HCT116 (cell line): ENCODE measurements at regions not wholly inside any gene's neighbourhood (a gene's known extent, or its start where the extent isn't known, plus 50 kb on each side); places are given as distances from the start of the nearest gene placed in this dataset.

ENCODE experiments used
- ATAC-seq: fragments of 200-7000 bp; cut with Tn5 transposase; 2 replicates; pipeline ENCODE4 v1.9.1; 2020; ENCODE audit warnings: mild to moderate bottlenecking, moderate library complexity
- BruUV-seq: library from RNA; stranded (reverse); fragments of 400-500 nt; replicated peaks from 2 replicates; lab custom pipeline; 2021; lab: Mats Ljungman, UMichigan
- CTCF ChIA-PET: fragments of 300-600 bp; sonication (Branson Sonifier 250); formaldehyde crosslinking; loops from one replicate; lab custom pipeline; 2021; ENCODE audit warnings: antibody characterized with exemption; lab: Charles Lee
- POLR2A ChIA-PET: fragments of 300-600, 350-600 bp; sonication (Branson Sonifier 250); formaldehyde crosslinking; loops from one replicate; lab custom pipeline; 2021; ENCODE audit warnings: antibody characterized with exemption; lab: Charles Lee
- RAD21 ChIA-PET, 2 experiments: fragments of 300-600 bp; sonication (Branson Sonifier 250); formaldehyde crosslinking; loops; one replicate each; lab custom pipeline; 2023; ENCODE audit warnings: low total read pairs in 2 of 2; ENCODE audit not compliant: uncharacterized antibody in 2 of 2, unreplicated experiment in 2 of 2, low non-redundant PET in 1 of 2; lab: Charles Lee
- DNase-seq: peaks from one replicate; pipeline ENCODE4 v3.0.0-alpha.2; 2010; ENCODE audit warnings: low read depth, low spot score
- H2AFZ ChIP-seq: fragments of 200-600 bp; shearing (Covaris generic), sonication (generic); 2 replicates; pipeline ENCODE4 v1.6.1; 2017; ENCODE audit warnings: low read depth, mixed run types, mixed read lengths, antibody characterized with exemption, low read length; ENCODE audit not compliant: poor library complexity, severe bottlenecking
- H3K27ac ChIP-seq: 2 replicates; pipeline ENCODE4 v1.5.1; 2012; ENCODE audit warnings: low read depth, low read length
- H3K27me3 ChIP-seq: fragments of 200-600 bp; sonication (generic); 2 replicates; pipeline ENCODE4 v1.6.1; 2016; ENCODE audit warnings: mixed run types, low read length, mixed read lengths; ENCODE audit not compliant: insufficient read depth
- H3K36me3 ChIP-seq, 2 experiments: fragments of 200-500 bp in 1 of 2; fragments of 200-600 bp in 1 of 2; sonication (Bioruptor generic) in 1 of 2; sonication (generic) in 1 of 2; 2 replicates each; pipeline versions ENCODE4 v1.5.1 to v1.6.1; 2014 to 2016; ENCODE audit warnings: low read length in 2 of 2, inconsistent platforms in 1 of 2, mixed read lengths in 1 of 2, mixed run types in 1 of 2; ENCODE audit not compliant: insufficient read depth in 2 of 2, control insufficient read depth in 1 of 2
- H3K4me1 ChIP-seq, 2 experiments: fragments of 200-600 bp in 1 of 2; sonication (generic) in 1 of 2; 2 replicates each; pipeline versions ENCODE4 v1.5.1 to v1.6.1; 2012 to 2017; ENCODE audit warnings: low read length in 2 of 2, inconsistent platforms in 1 of 2, mild to moderate bottlenecking in 1 of 2, mixed read lengths in 1 of 2, mixed run types in 1 of 2, moderate library complexity in 1 of 2; ENCODE audit not compliant: insufficient read depth in 2 of 2, control insufficient read depth in 1 of 2
- H3K4me2 ChIP-seq: fragments of 200-600 bp; sonication (generic); 2 replicates; pipeline ENCODE4 v1.6.1; 2017; ENCODE audit warnings: mixed run types, low read length, mixed read lengths
- H3K4me3 ChIP-seq, 2 experiments: fragments of 200-600 bp in 1 of 2; sonication (generic) in 1 of 2; replicated peaks in 1 of 2; 2 replicates each; pipeline ENCODE4 v1.5.1; 2011 to 2016; ENCODE audit warnings: low read length in 2 of 2, control low read depth in 1 of 2, low read depth in 1 of 2, mild to moderate bottlenecking in 1 of 2, mixed read lengths in 1 of 2, mixed run types in 1 of 2
- H3K79me2 ChIP-seq: fragments of 200-600 bp; sonication (generic); 2 replicates; pipeline ENCODE4 v1.6.1; 2017; ENCODE audit warnings: mild to moderate bottlenecking, mixed run types, low read length, moderate library complexity, mixed read lengths; ENCODE audit not compliant: insufficient read depth
- H3K9ac ChIP-seq: fragments of 200-600 bp; sonication (generic); 2 replicates; pipeline ENCODE4 v1.6.1; 2016; ENCODE audit warnings: low read length, mixed read lengths
- H3K9me2 ChIP-seq: fragments of 200-600 bp; sonication (generic), shearing (Covaris generic); 2 replicates; pipeline ENCODE4 v1.6.1; 2017; ENCODE audit warnings: mixed run types, mild to moderate bottlenecking, moderate library complexity; ENCODE audit not compliant: insufficient read depth
- H3K9me3 ChIP-seq, 2 experiments: fragments of 200-500 bp in 1 of 2; fragments of 200-600 bp in 1 of 2; sonication (Bioruptor generic) in 1 of 2; sonication (generic) in 1 of 2; 2 replicates each; pipeline ENCODE4 v1.6.1; 2014 to 2017; ENCODE audit warnings: low read length in 2 of 2, mixed read lengths in 2 of 2, inconsistent platforms in 1 of 2, low read depth in 1 of 2, mild to moderate bottlenecking in 1 of 2, mixed run types in 1 of 2, moderate library complexity in 1 of 2; ENCODE audit not compliant: control insufficient read depth in 1 of 2, insufficient read depth in 1 of 2
- H4K20me1 ChIP-seq: fragments of 200-600 bp; sonication (generic), shearing (Covaris generic); 2 replicates; pipeline ENCODE4 v1.6.1; 2017; ENCODE audit warnings: mixed run types, mild to moderate bottlenecking, moderate library complexity; ENCODE audit not compliant: insufficient read depth
- CTCF ChIP-seq, 3 experiments: fragments of 200-600 bp in 1 of 3; sonication (generic) in 1 of 3; IDR thresholded peaks in 2 of 3; conservative IDR thresholded peaks in 1 of 3; 2 replicates each; pipeline ENCODE4 v1.5.1; 2012 to 2017; ENCODE audit warnings: low read depth in 2 of 3, low read length in 2 of 3, antibody characterized with exemption in 1 of 3, borderline replicate concordance in 1 of 3, control low read depth in 1 of 3, mild to moderate bottlenecking in 1 of 3, mixed read lengths in 1 of 3, mixed run types in 1 of 3, moderate library complexity in 1 of 3; ENCODE audit not compliant: insufficient read depth in 1 of 3
- ELF1 ChIP-seq: IDR thresholded peaks from 2 replicates; pipeline ENCODE4 v1.6.1; 2012; ENCODE audit warnings: low read depth, borderline replicate concordance
- EZH2 ChIP-seq: fragments of 200-600 bp; sonication (generic); IDR thresholded peaks from 2 replicates; pipeline ENCODE4 v1.6.1; 2017; ENCODE audit warnings: antibody characterized with exemption, mixed run types
- FOSL1 ChIP-seq: IDR thresholded peaks from 2 replicates; pipeline ENCODE4 v1.6.1; 2012; ENCODE audit warnings: low read depth
- JUND ChIP-seq: IDR thresholded peaks from 2 replicates; pipeline ENCODE4 v1.6.1; 2012
- POLR2AphosphoS5 ChIP-seq: IDR thresholded peaks from 2 replicates; pipeline ENCODE4 v1.6.1; 2011; ENCODE audit warnings: mild to moderate bottlenecking, low read depth, low read length, moderate library complexity
- RAD21 ChIP-seq: IDR thresholded peaks from 2 replicates; pipeline ENCODE4 v1.6.1; 2012; ENCODE audit warnings: low read depth, mild to moderate bottlenecking
- SRF ChIP-seq: IDR thresholded peaks from 2 replicates; pipeline ENCODE4 v1.6.1; 2012; ENCODE audit warnings: low read depth
- TCF7L2 ChIP-seq: IDR thresholded peaks from 2 replicates; pipeline ENCODE4 v1.7.0; 2011; ENCODE audit warnings: borderline replicate concordance, inconsistent platforms; ENCODE audit not compliant: insufficient read depth, insufficient read length; ENCODE audit errors: extremely low read depth
- ZBTB33 ChIP-seq: IDR thresholded peaks from 2 replicates; pipeline ENCODE4 v1.6.1; 2011; ENCODE audit warnings: mild to moderate bottlenecking, low read length, moderate library complexity; ENCODE audit not compliant: insufficient replicate concordance; ENCODE audit errors: extremely low read depth
- ZFX ChIP-seq: fragments of 450-650 bp; IDR thresholded peaks from 2 replicates; pipeline ENCODE4 v1.6.1; 2017
- intact Hi-C: fragments of 100-400 bp; cut with micrococcal nuclease; formaldehyde crosslinking; loops from 2 replicates; pipeline ENCODE4 v1.10.0; 2022

GRCh38 chr5:173777149-173777548 is 111.0 kb upstream of the CPEB4 start:
- H3K4me3 ChIP-seq: no peak overlapping the region
- H3K27ac ChIP-seq: no peak overlapping the region
- H2AFZ ChIP-seq: no peak overlapping the region
- no peak overlapping the region for H3K4me2 ChIP-seq
- H3K79me2 ChIP-seq: no peaks in the 10 kb centered on the region
- CTCF ChIA-PET: no interaction called here
- TF ChIP-seq POLR2AphosphoS5 (no peak), FOSL1 (no peak), ZBTB33 (no peak), ZFX (no peak), ELF1 (no peak), TCF7L2 (no peak), JUND (no peak), SRF (no peak), RAD21 (no peak), CTCF (IDR thresholded peaks at IDR 0.05 in 2 of 3, conservative IDR thresholded peaks at IDR 0.05 in 1 of 3; ENCODE audit: borderline replicate concordance in 1 of 3, insufficient read depth in 1 of 3, low read depth in 2 of 3, low read length in 2 of 3) (no peak), EZH2 (no peak)
- TF ChIP-seq, all 23 proteins: peak for 0
- no peak for DNase-seq
- H3K9me3 ChIP-seq: no peaks in the 10 kb centered on the region
- H3K36me3 ChIP-seq: no peaks in the 10 kb centered on the region
- no peak overlapping the region for H3K9ac ChIP-seq
- ChIA-PET RAD21 (no interaction called here), POLR2A (interaction anchor here (1.1 kb wide), 1 partner anchor 13 kb away, joined by 3 read pairs; no protein-coding TSS in a partner anchor)
- no peaks in the 10 kb centered on the region for H4K20me1 ChIP-seq
- no peak for ATAC-seq
- no TSS peak for BruUV-seq
- intact Hi-C loops: no loop called here
- no peaks in the 10 kb centered on the region; the same call in 1 of the 2 replicates for H3K27me3 ChIP-seq
- H3K9me2 ChIP-seq: no peaks in the 10 kb centered on the region
- H3K4me1 ChIP-seq: peaks cover 5 to 14% of the 10 kb centered on the region in 2 experiments; a peak in 3 of 4 replicates
